ENCODE measurements at regions not wholly inside any gene's neighbourhood (a gene's known extent, or its start where the extent isn't known, plus 50 kb on each side); places are given as distances from the start of the nearest gene placed in this dataset.

- DNase-seq = no peak
Observed at GRCh38 chr17:27974045-27974436, 68.4 kb upstream of the NLK start.

GRCh38 chr17:27974531-27975145, 67.8 kb upstream of the NLK start:
- DNase-seq = no peak

- peak; percentile 36 for DNase-seq
Observed at GRCh38 chr17:27975146-27976011, 67.1 kb upstream of the NLK start.

- DNase-seq = no peak
Observed at GRCh38 chr17:27976331-27976730, 66.1 kb upstream of the NLK start.

GRCh38 chr17:27977751-27978688, 64.5 kb upstream of the NLK start:
- DNase-seq = no peak

- DNase-seq = peak; percentile 34
Observed at GRCh38 chr17:27978689-27979175, 63.7 kb upstream of the NLK start.

GRCh38 chr17:27980043-27980442, 62.4 kb upstream of the NLK start:
- peak; percentile 94 for DNase-seq

- no peak for DNase-seq
Observed at GRCh38 chr17:27981978-27982377, 60.5 kb upstream of the NLK start.

GRCh38 chr17:27982688-27983087, 59.8 kb upstream of the NLK start:
- DNase-seq = peak; percentile 36

- no peak for DNase-seq
Observed at GRCh38 chr17:27983853-27984252, 58.6 kb upstream of the NLK start.

- no peak for DNase-seq
Observed at GRCh38 chr17:27984404-27984803, 58.1 kb upstream of the NLK start.

GRCh38 chr17:27984816-27985215, 57.7 kb upstream of the NLK start:
- DNase-seq = no peak

GRCh38 chr17:27985306-27985705, 57.2 kb upstream of the NLK start:
- no peak for DNase-seq

GRCh38 chr17:27985736-27986399, 56.6 kb upstream of the NLK start:
- DNase-seq = no peak

GRCh38 chr17:27986805-27987684, 55.4 kb upstream of the NLK start:
- no peak for DNase-seq

GRCh38 chr17:27989046-27989445, 53.4 kb upstream of the NLK start:
- peak; percentile 43 for DNase-seq

- no peak for DNase-seq
Observed at GRCh38 chr17:27990100-27990499, 52.4 kb upstream of the NLK start.

GRCh38 chr17:27990979-27991378, 51.5 kb upstream of the NLK start:
- no peak for DNase-seq

- DNase-seq = no peak
Observed at GRCh38 chr17:27991462-27991993, 50.9 kb upstream of the NLK start.

Data from NCI-H226 (cell line).